B cell (primary cell): ENCODE measurements at regions not wholly inside any gene's neighbourhood (a gene's known extent, or its start where the extent isn't known, plus 50 kb on each side); places are given as distances from the start of the nearest gene placed in this dataset.
"Not testable (repeated sequence)": the region's sequence is repeated elsewhere in the genome, so short reads cannot be mapped to it uniquely, and the experiment has no call there.

Source experiments
- ATAC-seq: fragments of 200-7000 bp; cut with Tn5 transposase; one replicate; pipeline ENCODE4 v1.10.0; 2021; ENCODE audit warnings: low read depth, mild to moderate bottlenecking, moderate number of reproducible peaks, moderate library complexity
- CTCF ChIA-PET: fragments of 350-600 bp; sonication (Branson Sonifier 250); formaldehyde crosslinking; loops from one replicate; lab custom pipeline; 2021; ENCODE audit warnings: antibody characterized with exemption, inconsistent platforms; lab: Charles Lee
- POLR2A ChIA-PET: fragments of 350-600 bp; sonication (Branson Sonifier 250); formaldehyde crosslinking; loops from one replicate; lab custom pipeline; 2021; ENCODE audit warnings: antibody characterized with exemption; lab: Charles Lee
- DNase-seq: peaks from one replicate; pipeline ENCODE4 v3.0.0; 2013
- H2AFZ ChIP-seq: 2 replicates; pipeline ENCODE4 v1.6.1; 2012; ENCODE audit warnings: mild to moderate bottlenecking, low read depth, low read length; ENCODE audit not compliant: insufficient read depth, poor library complexity, severe bottlenecking
- H3K27ac ChIP-seq, 2 donors: 1 replicate in 1 of 2; 2 replicates in 1 of 2; pipeline ENCODE4 v1.5.1; 2012 to 2013; ENCODE audit warnings: low read length in 2 of 2, mild to moderate bottlenecking in 2 of 2, moderate library complexity in 1 of 2
- H3K27me3 ChIP-seq, 4 experiments: fragments of 200-600 bp in 1 of 4; sonication (generic) in 1 of 4; replicated peaks in 1 of 4; 1 replicate in 2 of 4; 2 replicates in 2 of 4; pipeline versions ENCODE4 v1.6.1 to v1.7.0; 2013 to 2016; ENCODE audit warnings: low read length in 3 of 4, mild to moderate bottlenecking in 2 of 4, mixed read lengths in 1 of 4, moderate library complexity in 1 of 4; ENCODE audit not compliant: insufficient read depth in 4 of 4, control insufficient read depth in 3 of 4; ENCODE audit errors: control extremely low read depth in 1 of 4
- H3K36me3 ChIP-seq, 2 experiments: replicated peaks in 1 of 2; 1 replicate in 1 of 2; 2 replicates in 1 of 2; pipeline versions ENCODE4 v1.6.1 to v1.7.1; 2013; ENCODE audit warnings: low read length in 1 of 2; ENCODE audit not compliant: insufficient read depth in 2 of 2, control insufficient read depth in 1 of 2; ENCODE audit errors: control extremely low read depth in 1 of 2, extremely low read depth in 1 of 2
- H3K4me1 ChIP-seq, 2 donors: fragments of 200-600 bp in 1 of 2; sonication (generic) in 1 of 2; 1 replicate in 1 of 2; 2 replicates in 1 of 2; pipeline versions ENCODE4 v1.5.1 to v1.6.1; 2013 to 2017; ENCODE audit warnings: low read length in 2 of 2; ENCODE audit not compliant: control insufficient read depth in 2 of 2, insufficient read depth in 2 of 2
- H3K4me2 ChIP-seq: replicated peaks from 2 replicates; pipeline ENCODE3; 2012; ENCODE audit warnings: mild to moderate bottlenecking, low read depth, low read length; ENCODE audit not compliant: poor library complexity, severe bottlenecking
- H3K4me3 ChIP-seq, 5 experiments: fragments of 200-600 bp in 1 of 5; sonication (generic) in 1 of 5; 1 replicate in 3 of 5; 2 replicates in 2 of 5; pipeline versions ENCODE4 v1.5.1 to v1.7.0; 2011 to 2016; ENCODE audit warnings: low read length in 4 of 5, mild to moderate bottlenecking in 4 of 5, low read depth in 2 of 5, control low read depth in 1 of 5, moderate library complexity in 1 of 5; ENCODE audit not compliant: insufficient read depth in 1 of 5; ENCODE audit errors: control extremely low read depth in 1 of 5, extremely low read depth in 1 of 5
- H3K79me2 ChIP-seq: fragments of 200-600 bp; sonication (generic); one replicate; pipeline ENCODE4 v1.6.0; 2016; ENCODE audit warnings: low read length; ENCODE audit not compliant: control insufficient read depth, insufficient read depth
- H3K9ac ChIP-seq: fragments of 200-600 bp; sonication (generic); 2 replicates; pipeline ENCODE4 v1.6.1; 2017; ENCODE audit warnings: mild to moderate bottlenecking, low read length, moderate library complexity
- H3K9me3 ChIP-seq, 3 donors: one replicate each; pipeline versions ENCODE4 v1.6.1 to v1.7.1; 2013; ENCODE audit warnings: low read length in 2 of 3; ENCODE audit not compliant: control insufficient read depth in 2 of 3, insufficient read depth in 1 of 3; ENCODE audit errors: control extremely low read depth in 1 of 3
- H4K20me1 ChIP-seq: 2 replicates; pipeline ENCODE4 v1.6.0; 2012; ENCODE audit warnings: mild to moderate bottlenecking, low read length; ENCODE audit not compliant: insufficient read depth, control insufficient read depth, poor library complexity, severe bottlenecking
- H3K27ac Mint-ChIP-seq: one replicate; pipeline ENCODE4 v1.8.0; 2021; ENCODE audit warnings: mixed read lengths
- H3K27me3 Mint-ChIP-seq: one replicate; pipeline ENCODE4 v1.8.0; 2021; ENCODE audit warnings: mixed read lengths
- H3K4me1 Mint-ChIP-seq: one replicate; pipeline ENCODE4 v1.8.0; 2021; ENCODE audit warnings: mixed read lengths
- H3K4me3 Mint-ChIP-seq: one replicate; pipeline ENCODE4 v1.8.0; 2021; ENCODE audit warnings: mixed read lengths
- H3K9me3 Mint-ChIP-seq: one replicate; pipeline ENCODE4 v1.8.0; 2022; ENCODE audit warnings: mixed read lengths; ENCODE audit not compliant: insufficient read depth
- EZH2 ChIP-seq: IDR thresholded peaks from 2 replicates; pipeline ENCODE4 v1.6.1; 2012; ENCODE audit warnings: borderline replicate concordance, low read depth, mild to moderate bottlenecking, moderate library complexity, low read length; ENCODE audit not compliant: insufficient read depth, poor library complexity, severe bottlenecking
- WGBS: methylation state at CpG from one replicate; pipeline ENCODE4 v1.1.5; 2013; ENCODE audit warnings: missing lambda C conversion rate; ENCODE audit not compliant: insufficient coverage; 5-methylcytosine and 5-hydroxymethylcytosine counted together
- intact Hi-C: fragments of 100-400 bp; cut with micrococcal nuclease; formaldehyde crosslinking; loops from one replicate; pipeline ENCODE4 v1.10.0; 2022
- TF ChIP-seq, protein P1 (sequence below): fragments of 200-600 bp; IDR thresholded peaks from one replicate; pipeline ENCODE4 v1.8.0; 2022; ENCODE audit warnings: antibody characterized with exemption, mild to moderate bottlenecking

GRCh38 chr13:104937881-104938280 is 1597.6 kb downstream of the EFNB2 start:
- ATAC-seq (no peak), DNase-seq (no peak)
- H3K4me3 ChIP-seq = no peak overlapping the region
- no peaks in the 10 kb centered on the region for H3K4me1 Mint-ChIP-seq
- intact Hi-C loops = no loop called here
- H3K4me2 ChIP-seq = no peak overlapping the region
- H3K4me3 Mint-ChIP-seq = no peak overlapping the region
- no peaks in the 10 kb centered on the region for H3K36me3 ChIP-seq
- no peaks in the 10 kb centered on the region for H4K20me1 ChIP-seq
- H2AFZ ChIP-seq = no peak overlapping the region
- no peaks in the 10 kb centered on the region for H3K9me3 ChIP-seq
- H3K27me3 Mint-ChIP-seq = no peaks in the 10 kb centered on the region
- no peaks in the 10 kb centered on the region for H3K4me1 ChIP-seq
- WGBS = 93% methylated on average over 4 of the region's 7 CpGs
- no peak overlapping the region for H3K27ac Mint-ChIP-seq
- ChIA-PET CTCF (no interaction called here), POLR2A (no interaction called here)
- H3K9me3 Mint-ChIP-seq = no peaks in the 10 kb centered on the region
- H3K27ac ChIP-seq = no peak overlapping the region
- no peak overlapping the region for H3K9ac ChIP-seq
- TF ChIP-seq, protein P1, sequence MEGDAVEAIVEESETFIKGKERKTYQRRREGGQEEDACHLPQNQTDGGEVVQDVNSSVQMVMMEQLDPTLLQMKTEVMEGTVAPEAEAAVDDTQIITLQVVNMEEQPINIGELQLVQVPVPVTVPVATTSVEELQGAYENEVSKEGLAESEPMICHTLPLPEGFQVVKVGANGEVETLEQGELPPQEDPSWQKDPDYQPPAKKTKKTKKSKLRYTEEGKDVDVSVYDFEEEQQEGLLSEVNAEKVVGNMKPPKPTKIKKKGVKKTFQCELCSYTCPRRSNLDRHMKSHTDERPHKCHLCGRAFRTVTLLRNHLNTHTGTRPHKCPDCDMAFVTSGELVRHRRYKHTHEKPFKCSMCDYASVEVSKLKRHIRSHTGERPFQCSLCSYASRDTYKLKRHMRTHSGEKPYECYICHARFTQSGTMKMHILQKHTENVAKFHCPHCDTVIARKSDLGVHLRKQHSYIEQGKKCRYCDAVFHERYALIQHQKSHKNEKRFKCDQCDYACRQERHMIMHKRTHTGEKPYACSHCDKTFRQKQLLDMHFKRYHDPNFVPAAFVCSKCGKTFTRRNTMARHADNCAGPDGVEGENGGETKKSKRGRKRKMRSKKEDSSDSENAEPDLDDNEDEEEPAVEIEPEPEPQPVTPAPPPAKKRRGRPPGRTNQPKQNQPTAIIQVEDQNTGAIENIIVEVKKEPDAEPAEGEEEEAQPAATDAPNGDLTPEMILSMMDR = no peak
- TF ChIP-seq EZH2 = no peak
- H3K27me3 ChIP-seq = no peaks in the 10 kb centered on the region
- no peaks in the 10 kb centered on the region for H3K79me2 ChIP-seq

DNA sequence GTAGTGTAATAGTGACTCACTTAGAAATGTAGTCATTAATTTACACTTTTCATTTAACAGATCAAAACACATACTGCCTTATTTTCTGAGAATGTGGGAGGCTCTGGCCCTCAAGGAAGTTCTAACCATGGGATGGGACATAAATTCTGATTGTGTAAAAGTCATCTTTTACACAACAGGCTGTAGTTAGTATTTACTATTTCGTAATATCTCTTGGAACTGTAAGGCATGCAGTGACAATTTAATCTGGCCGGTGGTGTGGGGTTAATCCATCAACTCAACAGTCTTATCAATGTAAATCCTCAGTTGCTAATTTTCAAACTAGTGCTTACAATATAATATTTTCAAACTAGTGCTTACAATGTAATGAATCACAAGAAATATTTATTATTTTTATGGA is 1599.2 kb downstream of the EFNB2 start:
- H3K36me3 ChIP-seq = no peaks in the 10 kb centered on the region
- no peak overlapping the region for H3K4me3 Mint-ChIP-seq
- no peak overlapping the region for H2AFZ ChIP-seq
- H3K27ac Mint-ChIP-seq = no peak overlapping the region
- no peak for TF ChIP-seq EZH2
- TF ChIP-seq, protein P1 = no peak
- no peaks in the 10 kb centered on the region for H3K9me3 Mint-ChIP-seq
- ATAC-seq (no peak), DNase-seq (no peak)
- no peaks in the 10 kb centered on the region for H3K27me3 ChIP-seq
- no peak overlapping the region for H3K4me2 ChIP-seq
- H3K9me3 ChIP-seq = no peaks in the 10 kb centered on the region
- POLR2A ChIA-PET = no interaction called here
- H3K4me3 ChIP-seq = no peak overlapping the region
- H3K27me3 Mint-ChIP-seq = no peaks in the 10 kb centered on the region
- CTCF ChIA-PET = no interaction called here
- H3K9ac ChIP-seq = no peak overlapping the region
- H4K20me1 ChIP-seq = no peaks in the 10 kb centered on the region
- no CpG with 5 or more reads among the region's 2 CpGs for WGBS
- H3K79me2 ChIP-seq = no peaks in the 10 kb centered on the region
- no peak overlapping the region for H3K27ac ChIP-seq
- H3K4me1 Mint-ChIP-seq = no peaks in the 10 kb centered on the region
- intact Hi-C loops = no loop called here
- no peaks in the 10 kb centered on the region for H3K4me1 ChIP-seq

DNA sequence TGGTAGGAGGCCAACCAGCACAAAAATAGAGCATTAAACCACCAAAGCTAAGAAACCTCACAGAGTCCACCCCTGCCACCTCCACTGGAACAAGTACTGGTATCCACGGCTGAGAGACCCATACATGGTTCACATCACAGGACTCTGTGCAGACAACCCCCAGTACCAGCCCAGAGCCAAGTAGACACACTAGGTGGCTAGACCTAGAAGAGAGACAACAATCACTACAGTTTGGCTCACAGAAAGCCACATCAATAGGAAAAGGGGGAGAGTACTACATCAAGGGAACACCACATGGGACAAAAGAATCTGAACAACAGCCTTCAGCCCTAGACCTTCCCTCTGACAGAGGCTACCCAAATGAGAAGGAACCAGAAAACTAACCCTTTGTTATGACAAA is 1614.9 kb downstream of the EFNB2 start:
- H3K9me3 Mint-ChIP-seq, H3K4me3 Mint-ChIP-seq, CTCF ChIA-PET, POLR2A ChIA-PET, H3K9ac ChIP-seq, DNase-seq, H3K4me1 ChIP-seq, H4K20me1 ChIP-seq, H2AFZ ChIP-seq, H3K4me1 Mint-ChIP-seq, H3K27me3 Mint-ChIP-seq, H3K9me3 ChIP-seq, H3K79me2 ChIP-seq, H3K27ac ChIP-seq, ATAC-seq, H3K27ac Mint-ChIP-seq, intact Hi-C loops, H3K4me2 ChIP-seq, H3K4me3 ChIP-seq, H3K27me3 ChIP-seq, H3K36me3 ChIP-seq: not testable (repeated sequence)
- WGBS = 89% methylated on average over 1 of the region's 1 CpG
